Brain pericyte (primary cell): ENCODE measurements at regions not wholly inside any gene's neighbourhood (a gene's known extent, or its start where the extent isn't known, plus 50 kb on each side); places are given as distances from the start of the nearest gene placed in this dataset.

Experiments used
- DNase-seq: peaks from one replicate; pipeline ENCODE4 v3.0.0-alpha.2; 2012; ENCODE audit warnings: low read depth, low spot score

DNA sequence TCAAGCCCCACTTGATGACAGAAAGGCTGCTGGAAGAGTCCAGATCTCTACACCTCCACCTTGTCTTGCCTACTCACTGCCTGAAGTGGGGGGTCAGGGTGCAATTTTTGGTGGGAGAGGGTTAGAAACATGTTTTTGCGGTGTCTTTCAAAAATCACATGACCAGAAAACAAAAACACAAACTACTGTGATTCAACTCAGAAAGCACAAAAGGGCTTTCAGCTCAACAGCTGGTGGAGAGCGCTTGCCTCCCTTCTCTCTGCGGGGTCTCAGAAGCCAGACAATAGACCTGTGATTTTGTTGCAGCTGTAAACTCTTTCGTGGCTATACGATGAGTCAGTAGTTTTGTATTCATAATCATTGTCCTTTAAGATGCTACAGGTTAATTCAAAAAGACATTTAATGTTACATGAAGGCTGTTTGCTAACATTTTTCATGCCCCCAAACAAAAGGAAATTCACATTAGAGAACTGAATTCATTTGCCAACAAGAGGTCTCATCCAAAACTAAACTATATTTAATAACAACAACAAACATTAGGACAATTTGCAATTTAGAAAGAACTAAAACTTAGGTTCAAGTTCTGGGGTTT, 172.6 kb upstream of the RAI14 start:
- DNase-seq: no peak

DNA sequence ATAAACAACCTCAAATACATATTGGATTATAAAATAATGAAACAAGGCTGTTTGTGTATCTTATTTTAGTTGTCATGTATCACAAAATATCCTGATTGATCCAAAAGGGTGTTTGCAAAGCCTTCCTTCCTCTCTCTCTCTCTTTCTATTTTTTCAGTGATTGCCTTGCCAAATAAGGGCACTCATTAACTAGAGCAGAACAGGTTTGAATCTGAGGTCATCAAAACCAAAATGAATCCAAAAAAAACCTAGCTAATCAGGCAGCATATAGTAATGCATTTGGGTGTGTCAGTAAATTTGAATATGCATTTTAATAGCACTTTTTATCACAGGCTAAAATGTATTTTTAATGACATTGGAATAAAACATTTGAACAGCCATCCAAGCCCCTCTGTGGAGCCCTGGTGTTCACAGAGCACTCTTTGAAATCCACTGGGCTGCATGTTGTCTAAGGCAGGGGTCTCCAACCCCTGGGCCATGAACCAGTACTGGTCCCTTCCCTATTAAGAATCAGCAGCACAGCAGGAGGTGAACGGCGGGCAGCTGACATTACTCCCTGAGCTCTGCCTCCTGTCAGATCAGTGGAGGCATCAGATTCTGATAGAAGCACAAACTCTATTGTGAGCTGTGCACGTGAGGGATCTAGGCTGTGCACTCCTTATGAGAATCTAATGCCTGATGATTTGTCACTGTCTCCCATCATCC, 171.8 kb upstream of the RAI14 start:
- DNase-seq: no peak

DNA sequence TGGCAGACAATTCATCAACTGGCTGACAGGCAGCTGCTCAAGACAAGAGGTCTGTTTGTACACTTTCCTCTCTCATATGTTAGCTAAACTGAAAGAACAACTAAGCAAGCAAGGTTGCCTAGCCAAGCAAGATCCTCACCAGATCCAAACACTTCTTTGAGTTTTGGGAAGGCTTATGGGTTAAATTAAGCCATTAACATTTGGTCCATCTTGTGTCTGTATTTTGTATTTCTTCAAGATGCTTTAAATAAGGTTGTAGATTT, 170.4 kb upstream of the RAI14 start:
- DNase-seq: no peak

DNA sequence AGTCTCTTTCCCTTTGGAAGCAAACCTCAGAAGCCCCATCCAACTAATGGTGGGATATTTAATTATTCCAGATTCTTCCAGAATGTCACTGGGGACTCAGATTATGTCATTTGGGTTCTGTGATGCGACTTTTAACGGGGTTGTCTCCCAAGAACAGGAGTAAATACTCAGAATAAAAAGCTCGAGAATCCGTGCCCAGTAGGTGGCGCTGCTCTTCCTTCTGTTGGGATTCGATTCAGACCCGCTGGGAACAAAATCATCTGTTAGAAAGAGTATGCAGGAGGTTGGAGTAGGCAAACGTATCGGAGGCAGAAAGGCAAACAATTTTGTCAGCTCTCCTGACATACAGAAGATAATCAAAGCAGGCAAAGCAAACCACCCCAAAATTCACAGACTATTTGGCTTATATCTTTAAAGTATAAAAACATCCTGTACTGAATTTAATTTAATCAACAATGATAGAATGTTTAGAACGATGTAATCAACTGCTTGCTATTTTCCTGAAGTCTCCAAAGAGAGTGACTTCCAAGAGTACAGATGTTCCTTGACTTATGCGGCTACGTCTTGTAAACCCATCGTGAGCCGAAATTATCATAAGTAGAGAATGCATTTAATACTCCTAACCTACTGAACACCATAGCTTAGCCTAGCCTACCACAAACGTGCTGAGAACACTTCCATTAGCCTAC, 169.8 kb upstream of the RAI14 start:
- no peak for DNase-seq

DNA sequence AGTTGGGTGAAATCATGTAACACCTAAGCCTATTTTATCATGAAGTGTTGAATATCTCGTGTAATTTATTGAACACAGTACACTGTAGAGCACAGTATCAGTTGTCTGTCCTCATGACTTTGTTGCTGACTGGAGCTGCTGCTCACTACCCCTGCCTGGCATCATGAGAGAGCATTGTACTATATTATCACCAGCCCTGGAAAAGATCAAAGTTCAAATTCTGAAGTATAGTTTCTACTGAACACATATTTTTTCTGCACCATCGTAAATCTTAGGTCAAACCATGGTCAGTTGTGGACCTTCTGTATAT, 169.3 kb upstream of the RAI14 start:
- DNase-seq: no peak

DNA sequence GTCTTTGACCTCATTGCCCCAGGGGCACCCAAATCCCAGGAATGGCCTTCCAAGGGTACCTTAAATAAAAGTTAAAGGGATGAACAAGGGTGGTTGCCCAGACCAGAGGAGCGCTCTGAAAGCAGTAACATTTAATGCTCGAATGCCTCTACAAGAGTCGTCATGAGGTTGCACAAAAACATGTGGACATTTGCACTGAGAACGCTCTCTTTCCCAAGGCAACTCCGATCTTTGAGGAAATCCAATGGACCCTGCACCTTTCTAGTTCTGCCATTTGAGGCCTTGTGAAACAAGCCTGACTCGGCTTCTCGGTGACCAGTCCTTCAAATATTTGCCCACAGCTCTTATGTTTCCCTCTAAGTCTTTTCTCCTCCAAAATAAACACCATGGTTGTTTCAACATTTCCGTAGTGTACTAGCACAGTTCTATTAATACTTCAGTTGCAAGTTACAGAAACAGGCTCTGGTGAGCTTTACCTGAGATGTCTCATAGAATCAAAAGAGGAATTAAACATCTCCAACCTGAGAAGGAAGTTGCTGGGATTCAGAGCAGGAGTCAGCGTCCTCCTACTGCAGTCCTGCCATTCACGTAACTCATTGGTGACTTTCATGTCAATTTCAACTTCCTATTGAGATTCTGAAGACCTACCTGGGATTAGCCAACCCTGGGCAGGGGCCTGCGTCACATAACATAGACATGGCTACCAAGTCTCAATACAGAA, 168.8 kb upstream of the RAI14 start:
- peak; percentile 60 for DNase-seq

DNA sequence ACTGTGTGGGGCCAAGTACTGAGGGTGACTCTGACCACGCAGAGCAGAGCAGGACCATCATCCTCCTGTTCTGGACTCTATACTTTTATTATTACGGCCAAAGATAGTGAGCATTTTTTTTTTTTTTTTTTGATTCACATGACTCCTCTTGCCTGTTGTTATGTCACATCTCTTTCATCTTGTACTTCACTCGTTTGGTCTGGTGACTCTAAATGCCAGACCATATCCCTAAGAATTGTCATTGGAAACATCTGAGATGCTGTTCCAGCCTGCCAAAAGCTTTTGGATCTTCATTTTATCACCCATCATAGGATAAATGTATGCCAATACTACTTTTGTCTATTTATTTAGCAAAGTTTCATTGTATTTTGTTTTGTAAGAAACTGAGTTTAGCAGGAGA, 168.2 kb upstream of the RAI14 start:
- no peak for DNase-seq

DNA sequence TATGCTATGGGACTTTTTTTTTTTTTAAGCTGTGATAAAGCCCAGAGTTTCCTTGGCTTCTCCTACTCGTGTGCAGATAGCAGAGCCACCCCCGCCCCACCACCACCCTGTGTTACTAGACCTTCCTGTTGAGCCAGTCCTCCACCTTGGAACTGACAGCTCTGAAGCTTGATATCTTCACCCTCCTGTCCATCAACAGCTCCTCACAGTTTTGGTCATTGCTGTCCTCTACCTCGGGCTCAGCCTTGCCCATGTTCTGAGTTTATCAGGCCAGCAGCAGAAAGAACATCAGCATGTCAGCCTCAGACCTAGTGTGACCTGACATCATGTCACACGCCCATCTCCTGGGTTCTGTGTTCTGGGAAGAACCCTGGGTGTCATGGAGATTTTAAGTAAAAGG, 167.1 kb upstream of the RAI14 start:
- no peak for DNase-seq

DNA sequence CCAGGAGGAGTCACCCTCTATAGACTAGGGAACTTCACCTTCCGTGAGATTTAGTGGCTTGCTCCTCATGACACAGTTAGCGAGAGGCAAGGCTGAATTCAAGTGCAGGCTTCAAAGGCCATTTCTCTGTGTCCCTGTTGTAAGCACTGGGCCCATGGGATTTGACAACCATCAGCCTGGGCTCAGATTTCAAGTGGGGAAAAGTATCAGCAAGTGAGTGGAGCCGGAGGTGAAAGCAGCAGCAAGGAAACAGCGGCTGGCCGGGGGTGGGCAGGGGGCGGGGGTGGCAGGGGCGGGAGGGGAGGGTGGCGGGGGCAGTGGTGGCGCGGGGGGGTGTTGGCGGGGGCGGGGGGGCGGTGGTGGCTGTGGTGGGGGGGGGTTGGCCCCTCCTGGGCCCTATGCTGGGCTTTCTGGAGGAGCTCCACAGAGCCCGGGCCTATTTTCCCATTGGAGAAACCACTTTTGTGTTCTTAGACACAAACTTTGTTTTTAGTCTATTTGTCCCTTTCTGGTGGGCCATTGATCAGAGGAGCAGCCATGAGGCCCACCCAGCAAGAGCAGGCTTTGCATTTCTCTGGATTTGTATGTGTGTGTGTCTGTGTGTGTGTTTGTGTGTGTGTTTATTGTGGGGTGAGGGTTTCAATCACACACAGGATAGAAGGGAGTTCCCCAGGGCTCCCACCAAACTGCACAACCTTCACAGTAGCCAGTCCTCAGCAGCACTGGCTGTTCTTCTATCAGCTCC, 165.4 kb upstream of the RAI14 start:
- no peak for DNase-seq

DNA sequence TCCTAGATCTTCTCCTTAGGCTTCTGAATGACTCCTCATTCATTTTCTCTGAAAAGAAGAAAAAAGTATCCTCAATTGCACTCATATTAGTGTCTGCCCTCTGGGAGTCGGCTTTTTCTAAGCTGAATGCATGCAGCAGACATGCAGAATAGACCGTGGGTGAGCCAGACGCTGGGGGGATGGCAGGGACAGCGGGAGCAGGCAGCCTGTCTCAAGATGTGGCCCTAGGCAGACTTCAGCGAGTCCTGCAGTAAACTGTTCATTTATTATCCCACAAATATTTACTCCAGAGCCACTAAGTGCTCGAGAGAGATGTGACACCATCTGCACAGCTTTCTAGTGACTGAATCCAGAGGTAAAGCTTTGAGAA, 164.9 kb upstream of the RAI14 start:
- no peak for DNase-seq

DNA sequence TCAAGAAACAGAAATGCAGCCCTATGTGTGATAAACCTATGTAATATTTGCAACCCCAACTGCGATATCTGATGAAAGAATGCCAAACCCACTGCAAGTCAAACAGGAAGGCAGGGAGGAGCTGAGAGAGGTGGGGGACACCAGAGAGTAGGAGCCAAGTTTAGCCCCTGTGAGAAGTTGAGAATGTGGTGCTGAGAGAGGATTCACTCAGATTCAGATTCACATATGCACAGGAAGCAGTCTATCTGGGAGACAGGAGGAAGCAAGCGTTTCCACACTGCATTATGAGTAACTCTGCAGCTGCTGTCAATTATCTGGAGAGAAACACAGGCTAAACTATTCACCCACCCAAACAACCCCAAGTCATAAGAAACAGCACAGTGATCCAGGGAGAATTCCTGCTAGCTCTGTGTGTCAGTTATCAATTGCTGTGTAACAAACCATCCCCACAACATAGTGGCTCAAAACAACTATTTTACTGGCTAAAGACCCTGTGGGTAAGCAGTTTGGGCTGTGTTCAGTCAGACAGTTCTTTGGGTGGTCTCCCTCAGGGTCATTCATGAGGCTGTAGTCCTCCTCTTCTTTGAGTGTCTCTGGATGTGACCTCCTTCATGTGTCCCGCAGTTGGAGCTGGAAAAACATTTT, 161.9 kb upstream of the RAI14 start:
- DNase-seq: no peak

DNA sequence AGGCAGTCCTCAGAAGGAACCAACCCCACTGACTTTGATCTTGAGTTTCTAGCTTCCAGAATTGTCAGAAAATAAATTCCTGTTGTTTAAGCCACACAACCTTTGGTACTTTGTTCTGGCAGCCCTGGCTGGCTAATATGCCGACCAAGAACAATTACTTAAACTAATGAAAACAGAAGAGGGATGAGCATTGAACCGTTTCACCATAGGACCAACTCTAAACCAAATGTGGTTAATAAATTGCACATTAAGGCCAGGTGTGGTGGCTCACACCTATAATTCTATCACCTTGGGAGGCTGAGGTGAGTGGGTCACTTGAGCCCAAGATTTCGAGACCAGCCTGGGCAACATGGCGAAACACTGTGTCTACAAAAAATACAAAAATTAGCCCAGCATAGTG, 160.9 kb upstream of the RAI14 start:
- DNase-seq: no peak

DNA sequence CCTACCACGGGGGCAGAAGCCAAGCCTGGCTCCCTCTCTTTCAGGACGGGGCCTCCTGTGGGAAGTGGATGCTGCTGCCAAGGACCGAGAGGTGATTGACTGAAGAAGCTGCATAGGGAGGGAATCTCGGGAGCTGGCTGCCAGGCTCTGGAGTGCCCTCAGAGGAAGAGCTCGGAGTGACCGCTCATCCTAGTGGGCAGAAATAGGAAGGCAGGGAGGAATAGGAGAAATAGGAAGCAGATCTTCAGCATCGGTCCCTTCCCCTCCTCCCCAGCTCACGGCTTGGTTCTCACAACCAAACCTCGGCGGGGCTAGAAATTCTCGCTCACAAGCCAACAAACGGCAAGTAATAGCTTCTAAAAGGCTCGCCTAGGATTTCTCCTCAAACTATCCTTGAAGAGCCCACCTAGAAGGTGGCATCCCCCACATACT, 159.9 kb upstream of the RAI14 start:
- DNase-seq: no peak

DNA sequence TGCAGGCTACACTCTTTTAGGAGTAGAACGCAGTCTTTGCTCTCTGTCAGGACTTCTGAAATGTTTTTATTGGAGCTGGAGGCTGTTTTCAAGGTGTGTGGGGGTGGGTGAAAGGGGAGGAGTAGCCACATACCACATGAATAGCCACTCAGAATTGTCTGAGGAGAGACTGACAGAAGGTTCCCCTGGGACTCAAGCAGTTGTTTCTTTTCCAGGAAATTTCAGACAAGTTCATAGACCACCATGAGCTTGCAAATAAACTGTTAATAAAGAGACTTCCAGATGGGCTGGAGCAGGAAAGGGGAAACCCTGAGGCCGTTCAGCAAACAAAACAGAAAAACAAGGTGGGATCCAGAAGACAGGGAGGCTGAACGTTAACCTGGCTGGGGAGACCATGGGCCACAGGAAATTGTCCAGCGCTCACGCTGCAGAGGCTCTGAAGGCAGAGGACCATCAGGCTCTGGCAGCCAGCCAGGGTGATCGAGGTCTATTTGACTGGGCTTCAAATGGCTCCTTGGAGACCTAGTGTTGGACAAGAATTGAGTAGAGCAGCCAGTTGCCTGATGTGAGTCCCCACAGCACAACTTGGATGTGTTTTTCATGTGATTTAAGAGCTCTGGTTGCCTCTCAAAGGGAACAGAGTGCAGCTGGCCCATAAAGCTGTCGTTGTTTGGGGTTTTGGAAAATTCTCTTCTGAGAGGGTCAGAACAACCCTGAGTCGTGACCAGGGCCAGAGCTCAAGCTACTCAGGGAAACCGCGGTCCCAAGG, 159.2 kb upstream of the RAI14 start:
- no peak for DNase-seq

DNA sequence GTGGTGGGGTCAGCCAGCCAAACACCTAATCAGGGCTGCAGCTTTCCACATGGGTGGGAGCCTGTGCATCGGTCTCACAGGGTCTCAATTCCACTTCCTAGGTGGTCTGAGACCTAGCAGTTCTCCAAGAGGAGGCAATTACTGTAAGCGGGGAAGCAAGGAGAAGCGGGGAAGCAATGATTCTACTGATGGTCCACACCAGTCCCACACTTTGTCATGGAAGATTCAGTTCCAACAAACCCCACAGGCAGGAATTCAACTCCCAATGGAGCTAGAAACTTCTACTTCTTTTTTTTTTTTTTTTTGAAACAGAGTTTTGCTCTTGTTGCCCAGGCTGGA, 158.7 kb upstream of the RAI14 start:
- DNase-seq: no peak

DNA sequence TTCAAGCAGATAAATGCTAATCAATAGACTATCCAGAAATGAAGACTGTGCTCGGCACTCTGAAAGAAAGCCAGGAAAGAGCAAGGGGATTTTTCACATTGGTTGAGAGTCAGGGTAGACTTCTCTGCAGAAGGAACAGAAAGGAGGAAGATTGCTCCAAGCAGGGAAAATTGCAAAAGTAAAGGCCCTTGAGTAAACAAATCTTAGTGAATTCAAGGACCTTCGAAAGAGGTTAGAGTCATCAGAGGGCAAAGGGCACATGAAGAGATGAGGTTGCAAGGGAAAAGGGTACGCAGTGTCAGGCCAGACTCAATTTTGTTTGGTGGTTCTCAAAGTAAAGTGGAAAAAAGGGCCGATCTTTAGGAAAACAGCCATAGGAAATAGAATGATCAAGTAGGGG, 157.6 kb upstream of the RAI14 start:
- DNase-seq: no peak

DNA sequence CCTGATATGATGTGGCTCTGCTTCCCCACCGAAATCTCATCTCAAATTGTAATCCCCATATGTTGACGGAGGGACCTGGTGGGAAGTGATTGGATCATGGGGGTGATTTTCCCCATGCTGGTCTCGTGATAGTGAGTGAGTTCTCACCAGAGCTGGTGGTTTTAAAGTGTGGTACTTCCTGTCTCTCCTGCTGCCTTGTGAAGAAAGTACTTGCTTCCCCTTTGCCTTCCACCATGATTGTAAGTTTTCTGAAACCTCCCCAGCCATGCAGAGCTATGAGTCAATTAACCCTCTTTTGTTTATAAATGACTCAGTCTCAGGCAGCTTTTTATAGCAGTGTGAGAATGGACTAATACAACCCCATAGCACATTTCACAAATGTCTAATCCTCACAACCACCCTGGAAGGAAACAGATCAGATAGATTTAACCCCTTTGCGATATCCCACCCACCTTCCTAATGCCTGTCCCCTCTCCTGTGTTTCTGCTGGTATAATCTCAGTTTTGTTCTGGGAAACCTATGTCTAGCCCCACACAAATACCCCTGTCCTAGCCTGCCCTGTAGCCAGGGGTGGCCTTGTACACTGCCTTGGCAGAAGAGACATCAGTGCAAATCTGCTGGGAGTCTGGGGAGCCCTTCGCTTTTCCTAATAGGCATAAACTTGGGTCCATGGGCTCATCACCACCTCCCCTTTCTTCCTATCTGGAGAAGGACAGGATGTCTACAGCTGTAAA, 157.0 kb upstream of the RAI14 start:
- no peak for DNase-seq

DNA sequence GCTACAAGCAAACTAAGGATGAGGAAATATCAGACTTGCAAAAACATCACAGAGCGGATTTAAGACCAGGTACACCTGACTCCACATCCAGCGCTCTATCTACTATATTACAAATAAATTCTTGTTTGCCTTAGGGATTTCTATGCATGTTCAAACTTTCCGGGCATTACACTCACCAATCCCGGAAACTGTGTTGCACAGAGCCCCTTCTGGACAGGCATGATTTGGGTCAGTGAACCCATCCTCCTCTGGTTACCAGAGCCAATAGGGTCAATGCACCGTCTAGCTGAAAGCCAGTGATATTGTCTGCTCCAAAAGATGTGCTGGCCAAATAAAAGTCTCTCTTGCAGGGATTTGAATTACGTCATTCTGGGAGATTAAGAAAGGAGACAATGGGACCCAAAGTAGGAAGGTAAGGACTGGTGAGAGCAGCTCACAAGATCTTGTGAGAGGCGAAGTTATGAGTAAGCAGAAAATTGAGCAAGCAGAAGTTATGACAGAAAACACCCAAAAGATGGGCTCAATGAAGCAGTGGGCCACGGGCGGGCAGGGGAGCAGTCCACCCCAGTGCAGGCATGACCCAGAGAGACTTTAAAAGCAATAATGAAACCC, 155.8 kb upstream of the RAI14 start:
- DNase-seq: no peak

DNA sequence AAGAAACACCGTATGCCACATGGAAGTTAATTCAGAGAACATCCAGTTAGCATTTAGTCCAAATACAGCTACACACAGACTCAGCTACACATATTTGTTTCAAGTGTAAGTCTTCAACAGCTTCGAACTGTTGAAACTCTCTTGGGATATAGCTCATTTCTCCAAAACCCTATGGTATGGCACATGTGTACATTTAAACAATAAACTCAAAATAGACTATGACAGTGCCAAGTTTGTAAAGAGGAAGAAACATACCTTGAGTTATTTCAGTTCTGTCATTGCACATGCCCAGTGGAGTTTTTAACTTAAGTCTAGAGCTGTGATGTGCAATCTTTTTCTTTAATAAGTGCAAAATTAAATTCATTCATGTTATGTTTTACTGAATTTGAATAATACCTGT, 155.1 kb upstream of the RAI14 start:
- no peak for DNase-seq

DNA sequence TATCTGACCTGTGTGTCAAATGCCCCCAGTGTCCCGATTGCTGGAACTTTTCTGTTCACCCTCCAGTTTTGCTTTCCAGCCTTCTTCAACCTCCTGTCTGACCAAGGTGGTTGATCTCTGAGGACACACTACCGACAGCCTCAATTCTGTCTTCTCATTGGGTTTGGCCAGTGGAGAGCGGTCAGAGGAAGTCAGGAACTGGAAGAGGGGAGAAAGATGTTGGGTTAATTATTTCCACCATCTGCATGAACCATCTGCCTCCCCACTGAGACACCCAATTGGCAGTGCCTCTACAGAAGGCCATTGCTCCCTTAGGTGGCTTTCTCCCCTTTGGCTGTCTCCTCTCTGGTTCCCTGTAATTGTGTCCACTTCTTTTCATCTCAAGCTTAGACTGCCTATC, 154.3 kb upstream of the RAI14 start:
- no peak for DNase-seq
